Activated CD4-positive, alpha-beta T cell treated with anti-CD3 and anti-CD28 coated beads, Interleukin-2, amount 50 U/mL, for 16 hours (primary cell): ENCODE measurements at regions not wholly inside any gene's neighbourhood (a gene's known extent, or its start where the extent isn't known, plus 50 kb on each side); places are given as distances from the start of the nearest gene placed in this dataset.

Experiments used
- DNase-seq: peaks from one replicate; pipeline ENCODE4 v3.0.0-alpha.2; 2020

DNA sequence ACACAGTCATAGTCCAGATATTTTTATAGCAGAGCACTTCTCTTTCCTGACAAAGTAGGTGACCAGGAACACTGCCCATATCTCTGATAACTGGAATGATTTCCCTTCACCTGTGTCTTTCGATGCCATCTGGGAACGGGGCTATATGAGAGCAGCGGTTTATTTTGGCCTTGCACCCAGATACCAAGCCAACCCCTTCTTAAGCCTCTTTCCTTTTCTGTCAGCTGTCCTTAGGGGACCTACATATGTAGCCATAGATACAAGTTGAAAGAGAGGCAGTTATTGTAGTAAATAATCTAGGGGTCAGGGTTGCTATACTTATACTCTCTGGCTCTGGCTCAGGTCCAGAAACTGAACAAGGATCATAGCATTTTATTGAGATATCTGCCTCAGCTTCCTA is 128.8 kb downstream of the NHLRC3 start:
- DNase-seq, result no peak

DNA sequence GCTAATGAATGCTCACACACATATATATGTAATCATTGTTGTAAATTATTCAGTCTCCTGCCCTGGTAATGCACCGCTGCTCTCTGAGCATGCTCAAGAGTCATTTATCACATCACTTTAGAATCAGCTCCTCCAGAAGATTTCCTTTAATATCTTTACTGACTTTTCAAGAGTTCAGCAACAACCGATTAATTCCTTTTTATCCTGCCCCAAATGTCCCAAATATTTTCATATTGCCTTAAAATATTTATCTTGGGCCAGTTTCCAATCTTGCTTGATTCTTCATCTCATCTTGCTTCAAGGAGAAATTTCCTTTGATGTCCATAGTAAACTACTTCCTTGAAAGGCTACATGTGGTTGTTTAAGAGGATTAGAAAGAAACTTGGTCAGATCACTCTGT is 132.5 kb downstream of the NHLRC3 start:
- DNase-seq, result no peak

DNA sequence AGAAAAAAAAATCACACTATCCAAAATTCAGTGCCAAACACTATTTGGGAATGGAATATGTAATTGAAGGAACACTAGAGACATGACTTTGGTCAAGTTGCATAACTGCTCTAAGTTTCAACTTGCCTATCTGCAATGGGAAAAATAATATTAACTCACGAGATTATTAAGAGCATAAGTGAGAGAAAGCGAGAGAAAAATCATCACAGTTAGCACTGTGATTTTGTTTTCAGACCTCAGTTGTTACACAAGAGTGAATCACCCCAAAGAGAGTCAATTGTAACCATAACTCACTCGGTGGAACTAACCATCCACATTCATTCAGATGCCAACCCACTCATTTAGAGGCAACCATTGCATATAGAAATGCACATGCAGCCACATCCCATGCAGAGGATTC is 147.1 kb downstream of the NHLRC3 start:
- DNase-seq, result no peak

DNA sequence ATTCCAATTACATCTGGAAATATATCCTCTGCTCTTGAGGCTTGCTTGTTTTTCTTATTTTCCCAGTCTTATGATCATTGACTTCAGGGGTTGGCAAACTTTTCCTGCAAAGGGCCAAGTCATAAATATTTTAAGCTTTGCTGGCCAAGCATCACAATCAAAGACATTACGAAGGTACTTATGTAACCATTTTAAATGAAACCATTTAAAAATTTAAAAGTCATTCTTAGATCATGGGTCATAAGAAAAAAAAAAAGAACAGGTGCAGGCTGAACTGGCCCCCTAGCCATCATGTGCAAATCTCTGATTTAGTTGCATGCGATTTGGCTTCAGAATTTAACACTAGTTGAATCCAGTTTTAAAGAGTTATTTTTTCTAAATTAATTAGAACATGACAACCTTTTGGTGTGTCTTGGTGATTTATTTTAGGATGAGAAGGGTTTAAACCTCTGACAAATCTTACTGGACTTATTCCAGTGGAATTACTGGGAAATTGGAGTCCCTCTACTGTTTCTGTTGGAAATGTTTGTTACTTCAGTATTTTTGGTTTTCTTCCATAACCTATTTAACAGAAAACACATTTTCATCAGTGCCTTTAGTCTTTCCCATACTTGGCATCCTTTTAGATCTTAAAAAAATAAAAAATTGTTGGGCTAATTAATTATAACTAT is 148.1 kb downstream of the NHLRC3 start:
- DNase-seq, result no peak

DNA sequence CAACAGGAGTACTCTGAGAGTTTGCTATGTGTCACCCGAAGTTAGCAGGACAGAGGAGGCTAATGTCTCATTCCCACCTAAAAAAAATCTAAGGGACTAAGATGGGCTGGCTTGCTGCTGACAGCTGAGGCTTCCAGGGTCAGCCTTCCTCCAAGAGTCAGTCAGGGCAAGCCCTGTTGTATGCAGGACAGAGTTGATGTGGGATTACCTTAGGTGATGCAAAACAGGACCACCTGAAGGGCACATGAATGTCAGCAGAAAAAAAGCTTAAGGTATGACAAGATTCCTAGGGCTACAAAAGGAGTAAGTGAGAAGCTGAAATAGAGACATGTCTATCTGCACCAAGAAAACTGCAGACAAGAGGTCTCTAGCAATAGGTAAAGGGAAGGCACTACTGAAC is 151.5 kb downstream of the NHLRC3 start:
- DNase-seq, result no peak

DNA sequence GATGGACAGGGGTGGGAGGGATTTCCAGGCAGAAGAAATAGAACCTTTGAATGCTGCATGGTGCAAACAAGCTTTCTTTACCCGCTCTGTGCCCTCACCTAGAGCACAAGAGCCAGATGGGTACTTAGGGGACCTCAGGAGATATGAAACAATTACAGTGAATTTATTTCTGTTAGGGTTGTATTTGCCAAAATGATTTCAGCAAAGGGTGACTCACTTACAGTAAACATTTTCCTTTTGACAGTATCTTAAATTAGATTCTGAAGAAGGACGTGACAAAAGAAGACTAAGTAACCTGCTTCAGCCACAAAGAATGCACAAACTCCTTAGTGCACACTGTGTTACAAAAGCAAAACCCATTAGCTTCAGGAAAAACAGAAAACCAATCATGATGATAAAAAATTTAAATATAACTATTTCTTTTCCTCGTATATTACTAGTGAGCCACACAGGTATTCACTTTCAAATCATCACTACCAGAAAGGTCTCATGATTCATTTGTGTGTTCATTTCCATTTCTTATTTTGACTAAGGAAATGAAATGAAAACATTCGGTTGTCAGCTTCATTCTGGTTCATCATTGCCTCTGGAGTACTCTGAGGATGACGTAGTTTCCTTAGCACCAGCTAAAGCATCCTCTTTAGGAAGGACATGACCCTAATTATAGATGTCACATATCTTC is 158.8 kb downstream of the NHLRC3 start:
- DNase-seq, result peak; percentile 75

DNA sequence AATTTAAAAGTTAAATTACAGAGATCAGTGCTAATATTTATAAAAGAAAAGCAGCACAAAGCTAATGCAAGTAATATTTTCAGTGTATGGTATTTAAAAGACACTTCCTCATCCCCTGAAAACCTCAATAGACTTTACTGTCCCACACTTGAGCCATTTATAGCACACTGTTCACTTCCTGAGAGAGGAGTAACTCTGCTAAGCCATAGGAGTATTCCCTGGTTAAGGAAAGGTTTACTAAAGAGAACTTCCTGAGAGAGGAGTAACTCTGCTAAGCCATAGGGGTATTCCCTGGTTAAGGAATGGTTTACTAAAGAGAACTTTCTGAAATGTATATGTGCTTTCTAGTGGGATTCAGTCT is 159.4 kb downstream of the NHLRC3 start:
- DNase-seq, result no peak

DNA sequence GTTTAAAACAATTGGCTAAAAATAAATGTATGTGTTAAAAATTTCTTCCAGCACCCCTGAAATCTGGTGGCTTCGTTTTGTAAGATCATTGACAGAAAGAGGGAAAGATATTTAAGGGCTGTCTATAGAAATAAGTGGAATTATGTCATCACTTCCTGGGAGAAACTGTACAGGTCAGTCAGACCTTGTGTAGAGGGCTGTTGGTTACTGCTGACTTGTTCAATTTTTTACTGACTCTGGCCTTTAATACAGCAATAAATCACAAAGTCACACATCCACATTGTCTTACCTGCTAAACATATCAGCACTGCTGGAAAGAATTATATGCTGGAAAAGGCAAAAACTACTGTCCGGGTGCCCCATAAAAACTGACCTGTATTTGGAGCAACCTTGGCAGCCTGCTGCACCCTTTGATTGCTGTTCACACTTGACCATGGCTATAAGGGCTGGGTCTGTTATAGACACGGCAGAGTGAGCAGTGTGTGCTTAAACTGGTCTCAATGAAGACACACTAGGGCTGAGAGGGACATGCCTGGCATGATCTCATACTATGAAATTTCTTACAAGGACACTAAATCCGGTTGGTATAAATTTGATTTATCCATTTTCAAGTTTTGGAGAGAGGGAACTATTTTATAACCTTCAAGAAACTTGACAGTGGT is 162.1 kb downstream of the NHLRC3 start:
- no peak for DNase-seq

DNA sequence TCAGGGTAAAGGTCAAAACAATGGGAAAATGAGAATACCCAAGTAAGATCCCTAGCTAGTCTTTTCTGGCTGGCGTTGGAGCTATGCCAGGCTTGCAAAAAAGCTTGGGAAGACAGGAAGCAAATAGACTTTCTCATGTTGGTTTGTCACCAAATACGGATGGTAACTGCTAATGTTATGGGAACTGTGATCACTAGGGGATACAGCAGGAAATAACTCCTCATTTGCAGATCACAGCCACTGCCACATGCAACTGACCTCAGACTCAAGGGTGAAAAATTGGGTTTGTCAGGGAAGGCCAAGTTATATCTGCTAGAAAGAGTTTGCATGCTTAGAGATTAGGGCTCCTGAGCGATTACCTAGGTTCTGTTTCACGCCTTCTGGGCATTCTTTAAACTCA is 162.9 kb downstream of the NHLRC3 start:
- no peak for DNase-seq

DNA sequence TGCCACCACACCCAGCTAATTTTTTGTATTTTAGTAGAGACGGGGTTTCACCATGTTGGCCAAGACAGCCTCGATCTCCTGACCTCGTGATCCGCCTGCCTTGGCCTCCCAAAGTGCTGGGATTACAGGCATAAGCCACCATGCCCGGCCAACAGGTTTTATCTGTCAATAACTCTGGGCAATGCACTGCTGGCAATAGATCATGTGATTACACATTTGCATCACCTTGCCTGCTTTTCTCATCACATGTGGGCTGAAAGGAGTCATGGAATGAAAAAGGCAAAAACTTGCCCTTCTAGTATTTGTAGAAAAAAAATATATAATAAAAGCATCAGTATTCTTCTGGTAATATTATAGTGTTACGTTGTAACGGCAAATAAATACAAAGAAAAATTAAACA is 164.5 kb downstream of the NHLRC3 start:
- DNase-seq, result no peak

DNA sequence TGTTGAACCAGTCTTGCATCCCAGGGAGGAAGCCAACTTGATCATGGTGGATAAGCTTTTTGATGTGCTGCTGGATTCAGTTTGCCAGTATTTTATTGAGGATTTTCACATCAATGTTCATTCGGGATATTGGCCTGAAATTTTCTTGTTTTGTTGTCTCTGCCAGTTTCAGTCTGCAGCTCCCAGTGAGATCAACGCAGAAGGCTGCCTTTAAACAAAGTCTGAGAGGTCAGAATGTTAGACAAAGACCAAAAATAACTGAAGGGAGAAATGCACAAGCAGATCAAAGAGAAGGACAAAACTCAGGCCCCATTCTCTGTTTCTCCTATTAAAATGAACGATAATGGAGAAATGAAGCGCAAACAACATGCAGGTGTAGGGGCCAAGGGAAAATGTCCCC is 170.4 kb downstream of the NHLRC3 start:
- DNase-seq, result no peak

DNA sequence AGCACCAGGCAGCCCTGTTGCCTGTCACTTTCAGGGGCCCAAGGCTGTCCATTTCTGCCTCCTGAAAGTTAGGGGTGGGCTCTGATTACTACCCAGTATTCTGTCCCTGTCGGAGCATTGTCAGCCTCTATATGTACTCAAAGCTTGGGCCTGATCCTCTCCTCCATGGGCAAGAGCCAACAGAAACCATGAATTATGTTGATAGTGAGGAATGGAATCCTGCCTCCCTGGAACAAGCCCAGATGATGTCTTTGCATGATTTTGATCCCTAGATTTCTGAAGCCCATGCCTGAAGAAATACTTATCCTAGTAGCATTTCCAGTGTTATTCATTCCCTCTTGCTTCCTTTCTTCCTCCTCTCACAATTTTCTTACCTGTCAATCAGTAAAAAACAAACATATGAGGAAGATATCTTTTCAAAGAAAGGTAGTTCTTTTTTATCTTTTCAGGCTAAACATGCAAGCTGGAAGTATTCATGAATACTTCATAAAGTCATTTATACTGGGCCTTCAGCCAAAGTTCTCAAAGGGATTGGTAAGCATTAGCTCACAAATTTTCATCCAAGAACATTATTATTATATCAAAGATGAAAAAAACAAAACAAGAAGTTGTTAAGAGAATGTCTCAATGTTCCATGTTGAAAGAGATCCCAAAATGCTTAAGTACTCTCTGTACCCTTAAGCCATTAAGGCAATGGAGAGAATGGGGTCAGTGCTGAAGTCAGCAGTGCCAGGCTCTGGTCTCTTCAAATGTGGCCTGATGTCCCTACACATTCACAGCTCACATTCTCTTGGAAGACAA is 171.7 kb downstream of the NHLRC3 start:
- DNase-seq, result no peak

DNA sequence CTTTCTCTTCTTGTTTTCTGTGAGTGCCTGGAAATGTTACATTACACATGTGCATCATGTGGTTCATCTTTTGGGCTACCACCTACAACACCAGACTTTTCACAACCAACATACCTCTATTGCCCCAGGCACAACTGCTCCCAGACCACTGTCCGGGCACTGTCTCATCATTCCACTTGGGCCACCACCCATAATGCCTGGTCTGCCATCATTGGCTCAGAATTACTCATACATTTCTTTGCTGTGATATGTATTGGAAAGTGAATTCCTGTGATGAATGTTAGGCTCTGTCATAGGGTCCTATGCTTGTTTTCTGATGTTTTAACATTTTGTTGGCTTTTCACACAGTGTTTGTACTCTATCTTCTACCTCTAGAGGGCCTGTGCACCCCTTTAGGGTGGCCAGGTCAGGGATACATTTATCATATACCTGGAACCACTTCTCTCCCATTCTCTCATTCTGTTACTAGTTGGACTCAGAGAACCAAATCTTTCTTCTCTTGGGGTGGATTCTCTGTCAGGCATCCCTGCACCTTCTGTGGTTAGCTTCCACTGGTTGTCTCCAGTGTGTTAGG is 172.8 kb downstream of the NHLRC3 start:
- no peak for DNase-seq

DNA sequence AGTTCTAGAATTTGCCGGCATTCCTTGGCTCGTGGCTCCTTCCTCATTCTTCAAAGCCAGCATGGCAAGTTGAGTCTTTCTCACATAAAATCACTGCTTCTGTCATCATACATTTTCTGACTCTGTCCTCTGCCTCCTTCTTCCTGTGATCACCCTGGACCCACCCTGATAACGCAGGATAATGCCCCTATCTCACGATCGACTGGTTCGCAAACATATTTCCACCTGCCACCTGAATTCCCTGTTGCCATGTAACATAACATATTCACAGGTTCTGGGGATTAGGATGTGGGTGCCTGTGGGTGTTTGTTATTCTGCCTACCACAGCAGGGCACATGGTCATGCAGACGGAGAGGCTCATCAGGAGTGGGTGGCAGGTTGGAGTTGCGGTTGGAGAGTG is 177.7 kb downstream of the NHLRC3 start:
- no peak for DNase-seq

DNA sequence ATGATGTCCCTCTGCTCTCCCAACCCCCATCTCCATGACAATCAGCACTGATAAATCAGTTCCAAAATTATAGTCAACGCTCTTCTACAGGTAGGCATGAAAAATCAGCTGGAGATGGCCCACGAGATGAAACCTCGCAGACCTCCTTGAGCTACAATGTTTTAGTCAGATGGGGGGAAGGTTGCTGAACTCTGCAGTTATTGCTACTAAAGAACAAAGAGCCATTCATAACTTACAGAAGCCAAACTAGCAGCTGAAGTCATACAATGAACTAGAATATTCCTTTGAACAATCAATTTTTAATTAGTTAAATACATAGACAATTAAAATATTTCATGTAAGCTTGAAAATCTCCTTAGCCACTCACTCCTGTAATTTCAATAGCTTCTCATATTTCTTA is 179.2 kb downstream of the NHLRC3 start:
- no peak for DNase-seq

DNA sequence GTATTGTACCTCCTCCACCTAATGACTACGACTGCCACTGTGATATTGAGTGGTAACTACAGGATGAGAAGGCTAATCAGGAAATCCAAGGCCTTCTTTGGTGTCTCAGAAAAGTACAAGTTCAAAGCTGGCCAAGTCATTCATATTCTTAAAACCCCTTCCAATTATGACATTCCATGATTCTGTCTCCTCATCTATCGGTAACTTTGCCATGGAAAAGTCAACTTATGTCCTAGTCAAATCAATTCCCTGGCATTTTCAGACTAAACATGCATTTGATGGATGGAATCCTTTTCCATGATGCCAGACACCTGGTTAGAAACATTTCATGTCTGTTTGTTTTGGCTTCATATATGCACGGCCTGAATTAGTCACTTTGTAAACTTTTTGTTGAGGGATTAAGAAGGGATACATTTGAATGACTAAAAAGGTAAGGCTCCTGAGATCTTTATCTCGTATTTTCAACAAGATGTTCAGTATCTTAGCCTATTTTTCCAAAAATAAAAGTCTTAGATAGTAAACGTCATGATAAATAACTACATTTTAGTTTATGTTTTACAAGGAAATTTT is 186.5 kb downstream of the NHLRC3 start:
- DNase-seq, result no peak

DNA sequence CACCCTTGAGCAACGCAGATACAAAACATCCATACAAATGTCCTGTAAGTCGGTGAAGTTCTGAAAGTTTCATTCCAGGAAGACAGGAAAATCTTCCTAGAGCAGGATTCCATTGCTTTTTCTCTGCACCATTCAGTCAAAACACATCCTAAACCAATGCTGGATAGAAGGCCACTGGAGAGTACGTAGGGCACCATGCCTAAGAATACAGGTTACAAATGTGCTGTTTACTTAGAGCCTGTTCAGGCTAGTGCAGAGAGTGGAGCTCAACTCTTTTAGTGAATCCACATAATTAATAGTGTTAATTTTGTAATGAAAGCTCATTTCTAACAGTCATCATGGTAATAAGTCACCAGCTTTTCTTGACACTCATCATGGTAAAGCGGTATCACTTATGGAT is 187.6 kb downstream of the NHLRC3 start:
- DNase-seq, result no peak

DNA sequence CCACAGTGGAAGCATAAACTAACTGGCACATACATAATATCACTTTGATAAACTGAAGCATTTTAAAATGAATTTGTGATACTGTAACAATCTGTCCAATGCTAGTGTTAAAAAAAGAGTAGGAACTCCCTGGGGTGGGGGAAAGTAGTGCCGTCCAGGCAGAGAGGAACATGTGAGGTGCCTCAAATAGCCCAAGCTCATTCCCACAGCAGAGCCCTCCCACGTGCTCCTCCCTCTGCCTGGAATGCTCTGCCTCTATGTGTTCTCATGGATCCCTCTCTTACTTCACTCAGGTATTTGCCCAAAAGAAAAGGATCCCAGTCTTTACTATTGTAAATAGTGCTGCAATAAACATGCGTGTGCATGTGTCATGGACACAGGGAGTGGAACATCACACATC is 188.1 kb downstream of the NHLRC3 start:
- no peak for DNase-seq

DNA sequence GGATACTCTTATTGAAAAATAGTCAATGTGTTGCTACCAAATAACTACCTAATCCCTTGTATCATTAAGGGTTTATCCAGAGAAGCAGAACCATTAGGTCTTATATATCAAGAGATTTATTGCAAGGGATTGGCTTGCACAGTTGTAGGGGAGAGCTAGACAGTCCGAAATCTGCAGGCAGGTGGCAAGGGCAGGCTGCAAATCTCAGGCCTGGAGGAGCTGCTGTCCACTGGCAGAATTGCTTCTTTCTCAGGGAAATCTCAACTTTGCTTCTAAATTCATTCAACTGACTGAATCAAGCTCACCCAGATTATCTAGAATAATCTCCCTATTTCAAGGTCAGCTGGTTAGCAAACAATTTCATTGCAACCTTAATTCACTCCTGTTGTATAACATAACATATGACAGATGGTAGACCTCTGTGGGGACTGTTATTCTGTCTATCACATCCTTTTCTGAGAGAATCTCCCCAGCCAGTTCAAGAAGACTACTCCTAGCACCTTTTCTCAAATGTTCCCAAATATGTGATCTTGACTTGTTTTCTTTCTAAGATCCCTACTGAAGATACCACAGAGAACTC is 194.2 kb downstream of the NHLRC3 start:
- no peak for DNase-seq

DNA sequence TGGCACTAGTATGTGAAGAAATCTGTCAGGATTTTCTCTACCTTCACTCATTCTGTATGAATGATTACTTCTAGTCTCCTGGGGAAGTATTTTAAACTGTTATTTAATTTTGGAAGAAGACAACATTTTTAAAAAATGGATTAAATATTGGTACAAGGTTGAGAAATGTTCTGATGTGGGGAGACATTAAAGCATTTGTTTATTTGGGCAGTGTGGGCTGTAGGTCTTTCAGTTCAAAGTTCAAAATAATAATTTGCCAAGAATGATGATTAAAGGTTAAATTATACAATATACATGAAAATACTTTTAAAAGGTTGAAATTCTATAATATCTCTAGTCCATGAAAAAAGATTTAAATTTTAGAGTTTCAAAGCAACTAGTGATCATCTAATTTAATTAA is 194.7 kb downstream of the NHLRC3 start:
- DNase-seq, result no peak

DNA sequence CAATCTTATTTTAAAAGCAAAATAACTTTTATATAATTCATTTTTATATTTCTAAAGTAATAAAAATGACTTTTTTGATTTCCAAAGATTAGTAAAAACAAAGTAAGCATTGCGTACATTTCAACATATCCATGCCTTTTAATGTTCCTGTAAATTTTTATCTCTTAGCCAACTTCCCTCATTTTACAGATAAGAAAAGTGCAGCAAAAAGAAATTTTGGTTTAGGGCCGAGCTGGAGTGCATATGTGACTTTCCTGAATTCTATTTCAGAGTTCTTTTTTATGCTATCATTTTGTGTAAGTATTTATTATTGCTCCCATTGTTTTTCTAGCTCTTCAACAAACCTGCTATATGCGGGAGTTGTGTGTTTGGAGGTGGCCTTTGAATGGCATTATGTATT is 195.3 kb downstream of the NHLRC3 start:
- no peak for DNase-seq

DNA sequence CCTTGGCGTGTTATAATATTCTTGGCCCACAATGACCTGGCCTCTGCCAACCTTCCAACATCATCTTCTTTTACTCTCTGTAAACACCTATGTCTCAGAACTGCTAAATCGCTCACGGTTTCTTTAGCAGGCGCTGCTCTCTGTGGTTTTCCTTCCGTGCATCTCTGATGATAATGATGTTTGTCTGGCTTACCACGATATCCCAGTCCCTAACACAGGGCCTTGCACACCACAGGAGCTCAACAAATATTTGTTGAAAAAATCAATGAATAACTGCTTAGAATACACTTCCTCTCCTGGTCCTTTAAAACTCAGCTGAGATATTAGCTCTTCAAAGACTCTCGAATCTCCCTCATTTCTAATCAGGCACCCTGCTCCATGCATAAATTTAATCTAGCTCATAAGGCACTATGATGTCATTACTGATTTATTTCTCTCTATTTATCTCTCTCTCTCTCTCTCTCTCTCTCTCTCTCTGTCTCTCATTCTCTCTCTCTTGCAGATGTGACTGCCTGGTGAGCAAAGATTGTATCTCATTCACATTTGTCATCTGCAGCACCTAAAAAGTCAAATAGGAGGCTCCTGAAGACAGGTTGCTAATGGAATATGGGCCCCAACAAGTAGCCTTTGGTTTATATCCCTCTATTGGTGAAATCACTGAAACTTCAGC is 206.4 kb downstream of the NHLRC3 start:
- no peak for DNase-seq
